ENCODE measurements at regions not wholly inside any gene's neighbourhood (a gene's known extent, or its start where the extent isn't known, plus 50 kb on each side); places are given as distances from the start of the nearest gene placed in this dataset.
"Not testable (repeated sequence)": the region's sequence is repeated elsewhere in the genome, so short reads cannot be mapped to it uniquely, and the experiment has no call there.

DNA sequence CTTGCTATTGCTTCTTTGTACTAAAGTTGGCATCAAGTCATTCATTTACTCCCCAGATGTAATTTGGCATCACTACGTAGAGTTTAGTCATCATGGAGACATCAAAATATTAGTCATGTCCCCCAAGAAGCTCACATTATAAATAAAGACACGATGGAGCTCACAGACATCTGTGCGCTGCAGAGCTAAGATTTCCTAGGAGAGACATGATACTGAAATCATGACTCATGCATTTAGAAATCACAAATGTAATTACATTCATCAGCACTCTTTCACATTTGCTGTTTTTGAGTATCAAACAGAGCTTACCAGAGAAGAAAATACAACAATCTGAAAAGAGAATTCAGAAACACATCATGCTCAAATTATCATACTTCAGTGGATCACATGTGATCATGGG lies 169.8 kb downstream of the LRIG3 start:
- Mint-ChIP-seq H3K36me3 (ENCODE audit: low read depth) (no peaks in the 10 kb centered on the region), H3K4me1 (ENCODE audit: low read depth) (no peaks in the 10 kb centered on the region), H3K9me3 (peaks cover 8% of the 10 kb centered on the region), H3K27me3 (ENCODE audit: low read depth) (no peaks in the 10 kb centered on the region), H3K27ac (no peak overlapping the region), H3K4me3 (ENCODE audit: low read depth) (no peak overlapping the region)
- no peak for DNase-seq (ENCODE audit: low spot score)
- intact Hi-C loops (cut with micrococcal nuclease): no loop called here

DNA sequence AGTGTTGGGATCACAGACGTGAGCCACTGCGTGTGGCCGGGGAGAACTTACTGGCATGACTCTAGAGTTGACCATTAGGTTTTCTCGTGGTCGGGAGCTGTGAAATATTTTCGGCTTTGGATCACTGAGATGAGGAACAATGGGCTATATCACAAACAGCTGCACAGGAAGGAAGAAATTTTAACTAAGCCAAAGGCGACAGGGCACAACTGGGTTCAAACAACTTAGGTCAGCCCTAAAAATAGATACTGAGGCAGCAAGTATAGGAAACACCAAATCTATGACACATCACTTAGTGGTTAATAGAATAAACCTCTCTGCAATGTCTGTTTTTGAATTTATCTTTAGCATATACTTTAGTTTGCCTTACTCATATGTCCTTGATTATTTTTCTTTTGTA lies 162.9 kb downstream of the LRIG3 start:
- Mint-ChIP-seq H3K27ac (no peak overlapping the region), H3K4me1 (ENCODE audit: low read depth) (no peaks in the 10 kb centered on the region), H3K27me3 (ENCODE audit: low read depth) (no peaks in the 10 kb centered on the region), H3K36me3 (ENCODE audit: low read depth) (no peaks in the 10 kb centered on the region), H3K9me3 (no peaks in the 10 kb centered on the region), H3K4me3 (ENCODE audit: low read depth) (no peak overlapping the region)
- no peak for DNase-seq (ENCODE audit: low spot score)
- intact Hi-C loops (cut with micrococcal nuclease): no loop called here

DNA sequence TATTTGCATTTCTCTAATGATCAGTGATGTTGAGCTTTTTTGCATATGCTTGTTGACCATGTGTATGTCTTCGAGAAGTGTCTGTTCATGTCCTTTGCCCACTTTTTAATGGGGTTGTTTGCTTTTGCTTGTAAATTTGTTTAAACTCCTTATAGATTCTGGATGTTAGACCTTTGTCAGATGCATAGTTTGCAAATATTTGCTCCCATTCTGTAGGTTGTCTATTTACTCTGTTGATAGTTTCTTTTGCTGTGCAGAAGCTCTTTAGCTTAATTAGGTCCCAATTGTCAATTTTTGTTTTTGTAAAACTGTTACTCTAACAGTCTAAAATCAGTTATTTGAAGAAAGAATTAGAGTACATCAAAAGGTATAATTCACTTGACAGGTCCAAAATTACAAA lies 160.6 kb downstream of the LRIG3 start:
- H3K27ac Mint-ChIP-seq; intact Hi-C loops (cut with micrococcal nuclease); H3K9me3 Mint-ChIP-seq; DNase-seq (ENCODE audit: low spot score); H3K4me1 Mint-ChIP-seq (ENCODE audit: low read depth); H3K36me3 Mint-ChIP-seq (ENCODE audit: low read depth); H3K27me3 Mint-ChIP-seq (ENCODE audit: low read depth); H3K4me3 Mint-ChIP-seq (ENCODE audit: low read depth): not testable (repeated sequence)

DNA sequence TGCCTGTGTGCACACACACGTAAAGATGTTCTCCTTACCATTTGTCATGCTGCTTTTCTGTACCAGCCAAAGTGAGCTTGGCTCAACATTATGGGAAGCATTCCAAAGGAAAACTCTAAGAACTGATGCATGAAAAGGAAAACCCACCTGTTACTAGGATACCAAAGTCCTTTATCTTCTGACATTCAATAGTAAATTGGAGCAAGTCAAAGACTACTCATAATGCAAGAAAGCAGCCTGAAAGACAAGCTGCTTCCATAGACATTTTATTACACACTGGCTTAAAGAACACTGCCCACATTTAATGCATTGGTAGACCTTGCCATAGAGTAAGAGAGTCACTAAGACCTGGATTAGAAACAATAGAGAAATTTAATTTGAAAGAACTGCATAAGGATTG lies 159.0 kb downstream of the LRIG3 start:
- intact Hi-C loops (cut with micrococcal nuclease): no loop called here
- Mint-ChIP-seq H3K36me3 (ENCODE audit: low read depth) (no peaks in the 10 kb centered on the region), H3K4me3 (ENCODE audit: low read depth) (no peak overlapping the region), H3K27ac (no peak overlapping the region), H3K9me3 (no peaks in the 10 kb centered on the region), H3K27me3 (ENCODE audit: low read depth) (no peaks in the 10 kb centered on the region), H3K4me1 (ENCODE audit: low read depth) (no peaks in the 10 kb centered on the region)
- DNase-seq (ENCODE audit: low spot score): no peak

- Mint-ChIP-seq H3K27me3 (ENCODE audit: low read depth) (no peaks in the 10 kb centered on the region), H3K4me1 (ENCODE audit: low read depth) (no peaks in the 10 kb centered on the region), H3K27ac (no peak overlapping the region), H3K9me3 (peaks cover 10% of the 10 kb centered on the region), H3K4me3 (ENCODE audit: low read depth) (no peak overlapping the region), H3K36me3 (ENCODE audit: low read depth) (no peaks in the 10 kb centered on the region)
- intact Hi-C loops (cut with micrococcal nuclease): no loop called here
- no peak for DNase-seq (ENCODE audit: low spot score)
These were observed 156.0 kb downstream of the LRIG3 start for GRCh38 chr12:58764100-58764953.

DNA sequence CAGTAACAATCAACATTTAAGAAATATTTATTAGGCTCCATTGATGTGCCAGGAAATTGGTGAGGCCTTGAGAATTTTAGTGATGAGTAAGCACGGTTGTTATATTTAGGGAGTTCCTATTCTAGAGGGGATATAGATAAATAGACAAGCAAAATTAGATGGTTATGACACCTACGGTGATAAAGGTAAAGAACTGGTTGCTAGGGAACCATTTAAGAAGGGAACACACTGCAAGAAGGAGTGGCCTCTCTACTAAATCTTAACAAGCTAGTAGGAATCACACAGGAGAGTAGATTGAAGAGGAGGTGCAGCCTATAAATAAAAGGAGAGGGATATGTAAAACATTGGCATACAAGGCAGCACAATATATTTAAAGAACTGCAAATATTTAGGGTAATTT lies 155.2 kb downstream of the LRIG3 start:
- DNase-seq (ENCODE audit: low spot score): no peak
- H3K27me3 Mint-ChIP-seq (ENCODE audit: low read depth): no peaks in the 10 kb centered on the region
- intact Hi-C loops (cut with micrococcal nuclease): no loop called here
- no peak overlapping the region for H3K4me3 Mint-ChIP-seq (ENCODE audit: low read depth)
- peaks cover 11% of the 10 kb centered on the region for H3K9me3 Mint-ChIP-seq
- no peaks in the 10 kb centered on the region for H3K4me1 Mint-ChIP-seq (ENCODE audit: low read depth)
- no peak overlapping the region for H3K27ac Mint-ChIP-seq
- H3K36me3 Mint-ChIP-seq (ENCODE audit: low read depth): no peaks in the 10 kb centered on the region

- no peaks in the 10 kb centered on the region for H3K4me1 Mint-ChIP-seq (ENCODE audit: low read depth)
- no peak for DNase-seq (ENCODE audit: low spot score)
- H3K36me3 Mint-ChIP-seq (ENCODE audit: low read depth): no peaks in the 10 kb centered on the region
- H3K4me3 Mint-ChIP-seq (ENCODE audit: low read depth): no peak overlapping the region
- intact Hi-C loops (cut with micrococcal nuclease): no loop called here
- no peaks in the 10 kb centered on the region for H3K27me3 Mint-ChIP-seq (ENCODE audit: low read depth)
- peaks cover 11% of the 10 kb centered on the region for H3K9me3 Mint-ChIP-seq
- H3K27ac Mint-ChIP-seq: no peak overlapping the region
These were observed 154.4 kb downstream of the LRIG3 start for GRCh38 chr12:58765653-58766512.

GRCh38 chr12:58766513-58766870 lies 153.8 kb downstream of the LRIG3 start:
- H3K4me1 Mint-ChIP-seq (ENCODE audit: low read depth): no peaks in the 10 kb centered on the region
- H3K27me3 Mint-ChIP-seq (ENCODE audit: low read depth): no peaks in the 10 kb centered on the region
- intact Hi-C loops (cut with micrococcal nuclease): no loop called here
- no peak for DNase-seq (ENCODE audit: low spot score)
- no peaks in the 10 kb centered on the region for H3K36me3 Mint-ChIP-seq (ENCODE audit: low read depth)
- H3K9me3 Mint-ChIP-seq: peaks cover 11% of the 10 kb centered on the region
- H3K27ac Mint-ChIP-seq: no peak overlapping the region
- no peak overlapping the region for H3K4me3 Mint-ChIP-seq (ENCODE audit: low read depth)

GRCh38 chr12:58767496-58767895 lies 152.8 kb downstream of the LRIG3 start:
- no peak overlapping the region for H3K27ac Mint-ChIP-seq
- H3K4me3 Mint-ChIP-seq (ENCODE audit: low read depth): no peak overlapping the region
- DNase-seq (ENCODE audit: low spot score): no peak
- peaks cover 11% of the 10 kb centered on the region for H3K9me3 Mint-ChIP-seq
- no peaks in the 10 kb centered on the region for H3K27me3 Mint-ChIP-seq (ENCODE audit: low read depth)
- intact Hi-C loops (cut with micrococcal nuclease): no loop called here
- H3K36me3 Mint-ChIP-seq (ENCODE audit: low read depth): no peaks in the 10 kb centered on the region
- H3K4me1 Mint-ChIP-seq (ENCODE audit: low read depth): no peaks in the 10 kb centered on the region

GRCh38 chr12:58773986-58774385 lies 146.3 kb downstream of the LRIG3 start:
- intact Hi-C loops (cut with micrococcal nuclease): no loop called here
- no peaks in the 10 kb centered on the region for H3K36me3 Mint-ChIP-seq (ENCODE audit: low read depth)
- peaks cover 4% of the 10 kb centered on the region for H3K9me3 Mint-ChIP-seq
- no peaks in the 10 kb centered on the region for H3K4me1 Mint-ChIP-seq (ENCODE audit: low read depth)
- H3K27me3 Mint-ChIP-seq (ENCODE audit: low read depth): no peaks in the 10 kb centered on the region
- DNase-seq (ENCODE audit: low spot score): no peak
- H3K4me3 Mint-ChIP-seq (ENCODE audit: low read depth): no peak overlapping the region
- no peak overlapping the region for H3K27ac Mint-ChIP-seq

DNA sequence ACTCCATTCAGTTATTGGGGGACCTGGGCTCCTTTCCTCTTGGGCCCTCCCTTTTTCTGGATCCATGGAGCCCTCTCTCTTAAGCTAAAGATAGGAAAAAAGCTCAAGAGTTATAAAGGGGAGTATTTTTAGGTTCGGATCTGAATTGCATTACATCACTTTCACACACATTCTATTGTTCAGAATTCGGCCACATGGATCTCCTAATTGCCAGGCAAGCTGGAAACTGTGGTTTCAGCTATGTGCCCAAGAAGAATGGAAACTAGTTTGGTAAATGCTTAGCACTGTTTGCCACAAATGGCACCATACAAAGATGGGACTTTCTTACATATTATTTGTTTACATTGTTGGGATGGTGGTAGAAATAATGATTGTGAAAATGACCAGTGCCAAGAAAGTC lies 145.6 kb downstream of the LRIG3 start:
- Mint-ChIP-seq H3K4me3 (ENCODE audit: low read depth) (no peak overlapping the region), H3K27ac (no peak overlapping the region), H3K27me3 (ENCODE audit: low read depth) (no peaks in the 10 kb centered on the region), H3K4me1 (ENCODE audit: low read depth) (no peaks in the 10 kb centered on the region), H3K36me3 (ENCODE audit: low read depth) (no peaks in the 10 kb centered on the region), H3K9me3 (no peaks in the 10 kb centered on the region)
- no peak for DNase-seq (ENCODE audit: low spot score)
- intact Hi-C loops (cut with micrococcal nuclease): no loop called here

DNA sequence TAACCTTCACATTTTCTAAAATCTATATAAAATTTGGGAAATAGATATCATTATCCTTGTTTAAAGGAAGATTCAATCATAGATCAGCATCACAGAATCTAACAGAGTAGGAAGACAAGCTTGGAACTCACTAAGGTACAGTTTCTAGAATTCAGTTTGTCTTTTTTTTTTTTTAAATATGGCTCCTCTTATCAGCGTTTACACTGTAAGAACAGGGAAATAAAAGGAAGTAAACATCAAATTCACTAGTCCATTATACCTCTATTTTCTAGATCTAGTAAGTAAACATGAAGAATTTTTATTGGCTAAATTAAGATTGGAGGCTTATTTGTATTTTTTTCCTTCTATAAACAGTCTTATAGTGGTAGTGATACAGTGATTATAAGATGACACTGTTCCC lies 144.9 kb downstream of the LRIG3 start:
- H3K4me1 Mint-ChIP-seq (ENCODE audit: low read depth): no peaks in the 10 kb centered on the region
- DNase-seq (ENCODE audit: low spot score): no peak
- no peak overlapping the region for H3K27ac Mint-ChIP-seq
- intact Hi-C loops (cut with micrococcal nuclease): no loop called here
- no peaks in the 10 kb centered on the region for H3K9me3 Mint-ChIP-seq
- H3K27me3 Mint-ChIP-seq (ENCODE audit: low read depth): no peaks in the 10 kb centered on the region
- H3K4me3 Mint-ChIP-seq (ENCODE audit: low read depth): no peak overlapping the region
- H3K36me3 Mint-ChIP-seq (ENCODE audit: low read depth): no peaks in the 10 kb centered on the region

- H3K4me1 Mint-ChIP-seq (ENCODE audit: low read depth): no peaks in the 10 kb centered on the region
- no peaks in the 10 kb centered on the region for H3K9me3 Mint-ChIP-seq
- no peaks in the 10 kb centered on the region for H3K36me3 Mint-ChIP-seq (ENCODE audit: low read depth)
- no peak overlapping the region for H3K4me3 Mint-ChIP-seq (ENCODE audit: low read depth)
- intact Hi-C loops (cut with micrococcal nuclease): no loop called here
- no peak overlapping the region for H3K27ac Mint-ChIP-seq
- no peak for DNase-seq (ENCODE audit: low spot score)
- H3K27me3 Mint-ChIP-seq (ENCODE audit: low read depth): no peaks in the 10 kb centered on the region
These were observed 144.2 kb downstream of the LRIG3 start for GRCh38 chr12:58776144-58776543.

All from activated T-helper 2 cell treated with anti-CD3 and anti-CD28 coated beads, Interferon-gamma antibody, Interleukin-2, Interleukin-4, amounts not matched to agents 10 μg/mL and 5 μg/mL and 100 μg/mL, durations not matched to agents 14 hours and 24 hours and 36 hours (primary cell).